Activated naive CD8-positive, alpha-beta T cell treated with anti-CD3 and anti-CD28 coated beads, Interleukin-2, amount 10 ng/mL, durations not matched to agents 7 days and 5 days (primary cell): ENCODE measurements at regions not wholly inside any gene's neighbourhood (a gene's known extent, or its start where the extent isn't known, plus 50 kb on each side); places are given as distances from the start of the nearest gene placed in this dataset.

Source experiments
- ATAC-seq: fragments of 150-1000 bp; cut with Tn5 transposase; one replicate; pipeline ENCODE4 v1.10.0; 2021; ENCODE audit warnings: low read depth, moderate library complexity
- POLR2A ChIA-PET: fragments of 350-600 bp; sonication (Branson Sonifier 250); formaldehyde crosslinking; loops from one replicate; lab custom pipeline; 2021; ENCODE audit warnings: antibody characterized with exemption; lab: Charles Lee
- DNase-seq: peaks from one replicate; pipeline ENCODE4 v3.0.0; 2021
- H3K27ac Mint-ChIP-seq: one replicate; pipeline ENCODE4 v1.8.0; 2022; ENCODE audit warnings: mild to moderate bottlenecking, mixed read lengths
- H3K27me3 Mint-ChIP-seq: one replicate; pipeline ENCODE4 v1.8.0; 2022; ENCODE audit warnings: mild to moderate bottlenecking, moderate library complexity, mixed read lengths
- H3K36me3 Mint-ChIP-seq: one replicate; pipeline ENCODE4 v1.8.0; 2021; ENCODE audit warnings: mild to moderate bottlenecking, mixed read lengths
- H3K4me1 Mint-ChIP-seq: one replicate; pipeline ENCODE4 v1.8.0; 2021; ENCODE audit warnings: mixed read lengths
- H3K4me3 Mint-ChIP-seq: one replicate; pipeline ENCODE4 v1.8.0; 2022; ENCODE audit warnings: mild to moderate bottlenecking, moderate library complexity, mixed read lengths
- H3K9me3 Mint-ChIP-seq: one replicate; pipeline ENCODE4 v1.8.0; 2021; ENCODE audit warnings: mixed read lengths

- no peak for DNase-seq
- ATAC-seq = no peak
- peaks cover 1% of the 10 kb centered on the region for H3K9me3 Mint-ChIP-seq
- no peak overlapping the region for H3K27ac Mint-ChIP-seq
- no peak overlapping the region for H3K4me3 Mint-ChIP-seq
- no peaks in the 10 kb centered on the region for H3K36me3 Mint-ChIP-seq
- no peaks in the 10 kb centered on the region for H3K4me1 Mint-ChIP-seq
- H3K27me3 Mint-ChIP-seq = no peaks in the 10 kb centered on the region
- POLR2A ChIA-PET = no interaction called here
Observed at GRCh38 chr1:56237491-56238064, 341.8 kb downstream of the PLPP3 start.

DNA sequence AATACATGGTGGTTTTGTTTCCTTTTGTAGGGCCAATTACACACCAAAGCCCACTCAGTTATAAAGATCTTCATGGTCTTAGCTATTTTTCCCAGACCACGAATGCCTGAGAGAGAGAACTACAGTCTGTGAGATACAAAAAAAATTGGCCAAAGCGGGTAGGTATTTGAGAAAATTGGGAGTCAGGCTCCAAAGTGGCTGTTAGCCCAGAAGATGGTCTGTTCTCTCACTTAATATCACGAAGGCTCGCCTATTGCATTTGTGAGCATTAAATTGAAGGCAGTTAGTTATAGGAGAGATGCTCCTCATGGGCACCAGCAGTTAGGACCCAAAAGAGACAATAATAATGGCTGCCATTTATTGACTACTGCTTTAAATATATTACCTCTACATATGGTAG is 342.7 kb downstream of the PLPP3 start:
- DNase-seq = no peak
- no peak for ATAC-seq
- Mint-ChIP-seq H3K4me1 (no peaks in the 10 kb centered on the region), H3K4me3 (no peak overlapping the region), H3K36me3 (no peaks in the 10 kb centered on the region), H3K9me3 (peaks cover 3% of the 10 kb centered on the region), H3K27ac (no peak overlapping the region), H3K27me3 (no peaks in the 10 kb centered on the region)
- POLR2A ChIA-PET = no interaction called here

DNA sequence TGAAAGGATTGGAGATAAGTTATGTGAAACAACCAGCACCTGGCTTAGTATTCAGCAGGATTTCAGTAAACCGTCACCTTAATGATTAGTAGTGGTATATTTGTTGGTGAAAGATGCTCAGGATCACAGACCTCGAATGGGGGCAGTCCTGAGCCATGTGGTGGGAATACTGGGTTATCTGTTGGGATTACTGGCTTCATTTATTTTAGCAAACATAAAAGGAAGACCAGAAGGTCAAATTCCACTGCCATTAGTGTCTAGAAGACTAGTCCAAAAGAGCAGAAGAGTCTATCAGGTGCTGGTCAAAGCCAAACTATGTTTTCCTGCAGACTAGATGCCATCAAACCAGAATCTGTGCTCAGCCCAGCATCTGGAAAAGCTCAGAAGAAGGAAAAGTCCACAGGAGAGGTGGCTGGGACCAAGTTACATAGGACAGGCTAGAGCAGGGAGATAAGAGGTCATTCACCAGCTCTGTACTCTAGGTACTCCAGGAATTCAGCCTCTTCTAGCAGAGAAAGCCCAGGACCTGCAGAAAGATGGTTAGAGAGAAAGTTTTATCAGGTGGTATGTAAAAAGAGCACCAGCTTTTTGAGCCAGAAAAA is 343.4 kb downstream of the PLPP3 start:
- POLR2A ChIA-PET = no interaction called here
- DNase-seq (no peak), ATAC-seq (no peak)
- Mint-ChIP-seq H3K36me3 (no peaks in the 10 kb centered on the region), H3K4me3 (no peak overlapping the region), H3K27me3 (no peaks in the 10 kb centered on the region), H3K9me3 (peaks cover 3% of the 10 kb centered on the region), H3K27ac (no peak overlapping the region), H3K4me1 (no peaks in the 10 kb centered on the region)

GRCh38 chr1:56229186-56229585 is 350.2 kb downstream of the PLPP3 start:
- ATAC-seq = no peak
- Mint-ChIP-seq H3K36me3 (no peaks in the 10 kb centered on the region), H3K4me1 (no peaks in the 10 kb centered on the region), H3K27ac (no peak overlapping the region), H3K27me3 (no peaks in the 10 kb centered on the region), H3K4me3 (no peak overlapping the region), H3K9me3 (peaks cover 1% of the 10 kb centered on the region)
- POLR2A ChIA-PET = no interaction called here
- no peak for DNase-seq

- POLR2A ChIA-PET = no interaction called here
- H3K9me3 Mint-ChIP-seq = peaks cover 1% of the 10 kb centered on the region
- H3K27me3 Mint-ChIP-seq = no peaks in the 10 kb centered on the region
- ATAC-seq (no peak), DNase-seq (no peak)
- H3K4me3 Mint-ChIP-seq = no peak overlapping the region
- no peaks in the 10 kb centered on the region for H3K4me1 Mint-ChIP-seq
- H3K27ac Mint-ChIP-seq = no peak overlapping the region
- H3K36me3 Mint-ChIP-seq = no peaks in the 10 kb centered on the region
Observed at GRCh38 chr1:56227886-56228285, 351.5 kb downstream of the PLPP3 start.

GRCh38 chr1:56227401-56227800 is 352.0 kb downstream of the PLPP3 start:
- Mint-ChIP-seq H3K9me3 (peaks cover 1% of the 10 kb centered on the region), H3K4me3 (no peak overlapping the region), H3K27ac (no peak overlapping the region), H3K36me3 (no peaks in the 10 kb centered on the region), H3K4me1 (no peaks in the 10 kb centered on the region), H3K27me3 (no peaks in the 10 kb centered on the region)
- ATAC-seq = no peak
- POLR2A ChIA-PET = no interaction called here
- DNase-seq = no peak

- H3K27me3 Mint-ChIP-seq = no peaks in the 10 kb centered on the region
- H3K36me3 Mint-ChIP-seq = no peaks in the 10 kb centered on the region
- no peaks in the 10 kb centered on the region for H3K4me1 Mint-ChIP-seq
- no peak for ATAC-seq
- DNase-seq = no peak
- no peak overlapping the region for H3K27ac Mint-ChIP-seq
- POLR2A ChIA-PET = no interaction called here
- no peaks in the 10 kb centered on the region for H3K9me3 Mint-ChIP-seq
- H3K4me3 Mint-ChIP-seq = no peak overlapping the region
Observed at GRCh38 chr1:56225964-56226815, 353.2 kb downstream of the PLPP3 start.

DNA sequence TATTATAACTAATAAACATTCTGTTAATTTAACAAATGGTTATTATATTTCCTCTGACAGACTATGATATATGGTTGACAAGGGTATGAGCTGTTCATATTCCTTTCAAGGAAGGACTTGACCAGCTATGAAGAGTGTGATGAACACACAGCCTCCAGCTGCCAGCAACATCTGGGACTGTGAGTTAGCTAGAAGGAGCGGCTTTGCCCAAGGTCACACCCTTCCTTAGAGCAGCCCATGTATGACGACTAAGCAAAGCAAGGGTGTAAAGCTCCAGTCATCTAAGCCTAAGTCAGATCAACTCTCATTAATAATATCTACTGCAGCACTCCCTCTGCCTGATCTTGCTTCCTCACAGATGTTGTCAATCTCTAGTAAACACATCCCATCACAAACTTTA is 355.4 kb downstream of the PLPP3 start:
- POLR2A ChIA-PET = no interaction called here
- no peaks in the 10 kb centered on the region for H3K36me3 Mint-ChIP-seq
- no peak overlapping the region for H3K27ac Mint-ChIP-seq
- no peak for ATAC-seq
- H3K4me3 Mint-ChIP-seq = no peak overlapping the region
- H3K4me1 Mint-ChIP-seq = no peaks in the 10 kb centered on the region
- H3K27me3 Mint-ChIP-seq = peaks cover 2% of the 10 kb centered on the region
- H3K9me3 Mint-ChIP-seq = no peaks in the 10 kb centered on the region
- no peak for DNase-seq

GRCh38 chr1:56222914-56223540 is 356.3 kb downstream of the PLPP3 start:
- Mint-ChIP-seq H3K4me1 (no peaks in the 10 kb centered on the region), H3K27ac (no peak overlapping the region), H3K4me3 (no peak overlapping the region), H3K27me3 (peaks cover 2% of the 10 kb centered on the region), H3K36me3 (no peaks in the 10 kb centered on the region), H3K9me3 (no peaks in the 10 kb centered on the region)
- no peak for ATAC-seq
- POLR2A ChIA-PET = no interaction called here
- DNase-seq = no peak

- DNase-seq = no peak
- Mint-ChIP-seq H3K27ac (no peak overlapping the region), H3K27me3 (peaks cover 2% of the 10 kb centered on the region), H3K4me3 (no peak overlapping the region), H3K4me1 (no peaks in the 10 kb centered on the region), H3K36me3 (no peaks in the 10 kb centered on the region), H3K9me3 (no peaks in the 10 kb centered on the region)
- no peak for ATAC-seq
- POLR2A ChIA-PET = no interaction called here
Observed at GRCh38 chr1:56220021-56220420, 359.3 kb downstream of the PLPP3 start.

DNA sequence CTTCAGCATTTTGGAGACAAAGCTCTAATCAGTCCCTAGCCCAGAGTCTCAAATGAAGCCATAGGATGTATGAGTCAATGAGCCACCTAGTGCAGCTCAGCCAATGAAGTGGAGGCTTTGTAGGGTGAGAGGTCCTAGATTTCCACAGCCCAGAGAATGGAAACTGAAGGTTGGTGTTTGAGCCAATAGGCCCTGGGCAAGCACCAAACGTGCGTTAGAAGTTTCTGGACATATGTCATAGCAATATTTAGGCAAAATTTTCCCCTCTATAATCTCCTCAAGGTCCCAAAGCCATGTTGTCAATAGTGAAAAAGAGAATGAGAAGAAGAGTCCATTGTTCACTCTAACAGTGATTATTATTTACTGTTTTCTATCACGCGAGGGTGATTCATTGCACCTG is 361.3 kb downstream of the PLPP3 start:
- H3K36me3 Mint-ChIP-seq = no peaks in the 10 kb centered on the region
- no peak for DNase-seq
- peaks cover 2% of the 10 kb centered on the region for H3K27me3 Mint-ChIP-seq
- H3K4me3 Mint-ChIP-seq = no peak overlapping the region
- H3K4me1 Mint-ChIP-seq = no peaks in the 10 kb centered on the region
- ATAC-seq = no peak
- no peaks in the 10 kb centered on the region for H3K9me3 Mint-ChIP-seq
- H3K27ac Mint-ChIP-seq = no peak overlapping the region
- POLR2A ChIA-PET = no interaction called here

GRCh38 chr1:56216218-56216617 is 363.1 kb downstream of the PLPP3 start:
- Mint-ChIP-seq H3K27me3 (peaks cover 2% of the 10 kb centered on the region), H3K36me3 (no peaks in the 10 kb centered on the region)
- ATAC-seq = no peak

GRCh38 chr1:56215771-56216170 is 363.6 kb downstream of the PLPP3 start:
- H3K4me1 Mint-ChIP-seq = no peaks in the 10 kb centered on the region
- no peaks in the 10 kb centered on the region for H3K36me3 Mint-ChIP-seq
- H3K9me3 Mint-ChIP-seq = no peaks in the 10 kb centered on the region
- H3K27ac Mint-ChIP-seq = no peak overlapping the region
- POLR2A ChIA-PET = no interaction called here
- no peak for DNase-seq
- H3K27me3 Mint-ChIP-seq = peaks cover 2% of the 10 kb centered on the region
- no peak for ATAC-seq
- H3K4me3 Mint-ChIP-seq = no peak overlapping the region

More at GRCh38 chr1:56216218-56216617, 363.1 kb downstream of the PLPP3 start:
- Mint-ChIP-seq H3K4me3 (no peak overlapping the region), H3K27ac (no peak overlapping the region), H3K4me1 (no peaks in the 10 kb centered on the region), H3K9me3 (no peaks in the 10 kb centered on the region)
- POLR2A ChIA-PET = no interaction called here
- no peak for DNase-seq
